ENCODE measurements at regions not wholly inside any gene's neighbourhood (a gene's known extent, or its start where the extent isn't known, plus 50 kb on each side); places are given as distances from the start of the nearest gene placed in this dataset.

DNA sequence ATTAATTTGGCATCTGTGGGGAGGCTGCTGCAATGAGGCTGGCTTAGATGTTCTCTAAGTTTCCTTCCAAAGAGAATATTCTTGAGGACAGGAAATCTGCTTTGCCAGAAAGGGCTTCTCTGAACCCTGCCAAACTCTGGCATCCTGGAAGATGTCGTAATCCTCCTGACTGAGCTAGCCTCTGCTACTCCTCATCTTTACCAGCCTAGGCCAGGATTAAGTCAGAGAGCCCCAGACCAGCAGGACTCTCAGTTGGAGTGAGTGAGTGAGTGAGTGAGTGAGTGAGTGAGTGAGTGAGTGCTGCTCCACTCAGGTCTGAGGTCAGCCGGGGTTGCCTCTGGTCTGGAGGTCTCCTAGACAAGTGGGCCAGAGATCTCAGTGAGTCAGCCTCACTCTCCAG lies 104.9 kb upstream of the SOD3 start:
- H3K4me3 ChIP-seq (ENCODE audit: low read depth, low read length), result no peak overlapping the region
- H3K27me3 ChIP-seq (ENCODE audit: control insufficient read depth, insufficient read depth, low read length), result no peaks in the 10 kb centered on the region
- H3K9me3 ChIP-seq (ENCODE audit: control insufficient read depth, insufficient read depth, low read length), result no peaks in the 10 kb centered on the region
- ChIA-PET CTCF (no interaction called here), POLR2A (no interaction called here)
- TF ChIP-seq, protein P1, sequence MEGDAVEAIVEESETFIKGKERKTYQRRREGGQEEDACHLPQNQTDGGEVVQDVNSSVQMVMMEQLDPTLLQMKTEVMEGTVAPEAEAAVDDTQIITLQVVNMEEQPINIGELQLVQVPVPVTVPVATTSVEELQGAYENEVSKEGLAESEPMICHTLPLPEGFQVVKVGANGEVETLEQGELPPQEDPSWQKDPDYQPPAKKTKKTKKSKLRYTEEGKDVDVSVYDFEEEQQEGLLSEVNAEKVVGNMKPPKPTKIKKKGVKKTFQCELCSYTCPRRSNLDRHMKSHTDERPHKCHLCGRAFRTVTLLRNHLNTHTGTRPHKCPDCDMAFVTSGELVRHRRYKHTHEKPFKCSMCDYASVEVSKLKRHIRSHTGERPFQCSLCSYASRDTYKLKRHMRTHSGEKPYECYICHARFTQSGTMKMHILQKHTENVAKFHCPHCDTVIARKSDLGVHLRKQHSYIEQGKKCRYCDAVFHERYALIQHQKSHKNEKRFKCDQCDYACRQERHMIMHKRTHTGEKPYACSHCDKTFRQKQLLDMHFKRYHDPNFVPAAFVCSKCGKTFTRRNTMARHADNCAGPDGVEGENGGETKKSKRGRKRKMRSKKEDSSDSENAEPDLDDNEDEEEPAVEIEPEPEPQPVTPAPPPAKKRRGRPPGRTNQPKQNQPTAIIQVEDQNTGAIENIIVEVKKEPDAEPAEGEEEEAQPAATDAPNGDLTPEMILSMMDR (IDR thresholded peaks at IDR 0.05; ENCODE audit: low read depth, low read length), result no peak
- no peak for DNase-seq (ENCODE audit: low read depth, low spot score)
- no peak overlapping the region for H3K27ac ChIP-seq (ENCODE audit: low read depth, low read length)

DNA sequence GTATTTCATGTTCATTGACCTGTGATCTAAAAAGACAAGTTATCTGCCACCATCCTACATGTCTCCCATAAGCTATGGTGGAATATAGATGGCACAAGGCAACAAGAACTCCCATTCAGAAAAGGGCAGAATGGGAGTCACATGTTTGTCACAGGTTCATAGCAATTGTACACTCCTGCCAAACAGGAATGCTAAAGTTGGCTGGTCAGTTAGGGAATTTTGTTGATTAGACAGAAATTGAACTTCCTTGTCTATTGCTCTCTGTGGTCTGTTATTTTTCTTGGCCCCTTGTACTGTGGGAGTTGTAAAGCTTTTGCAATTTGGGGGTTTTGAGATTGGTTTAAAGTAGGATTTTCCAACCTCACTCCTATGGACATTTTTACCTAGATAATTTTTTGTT lies 101.7 kb upstream of the SOD3 start:
- H3K4me3 ChIP-seq (ENCODE audit: low read depth, low read length), result no peak overlapping the region
- no peak for DNase-seq (ENCODE audit: low read depth, low spot score)
- ChIA-PET CTCF (no interaction called here), POLR2A (no interaction called here)
- H3K27ac ChIP-seq (ENCODE audit: low read depth, low read length), result no peak overlapping the region
- no peaks in the 10 kb centered on the region for H3K9me3 ChIP-seq (ENCODE audit: control insufficient read depth, insufficient read depth, low read length)
- H3K27me3 ChIP-seq (ENCODE audit: control insufficient read depth, insufficient read depth, low read length), result no peaks in the 10 kb centered on the region
- TF ChIP-seq, protein P1 (IDR thresholded peaks at IDR 0.05; ENCODE audit: low read depth, low read length), result no peak

DNA sequence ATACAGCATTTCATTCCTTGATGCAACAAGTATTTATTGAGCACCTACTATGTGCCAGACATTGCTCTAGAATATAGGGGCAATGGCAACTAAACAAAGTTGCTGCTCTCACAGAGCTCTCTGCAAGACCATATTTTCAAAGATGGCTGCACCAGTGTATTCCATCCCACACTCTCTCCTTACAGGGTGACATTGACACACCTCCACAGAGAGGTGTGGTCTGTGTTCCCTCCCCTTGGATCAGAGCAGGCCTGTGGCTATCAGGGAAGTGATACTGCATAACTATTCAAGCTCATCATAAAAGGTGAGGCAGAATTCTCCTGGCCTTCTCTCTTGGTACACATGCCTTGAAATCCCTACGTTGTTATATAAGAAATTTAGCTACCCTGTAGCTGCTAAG lies 95.3 kb upstream of the SOD3 start:
- ChIA-PET POLR2A (no interaction called here), CTCF (no interaction called here)
- H3K9me3 ChIP-seq (ENCODE audit: control insufficient read depth, insufficient read depth, low read length), result no peaks in the 10 kb centered on the region
- H3K27ac ChIP-seq (ENCODE audit: low read depth, low read length), result no peak overlapping the region
- no peak overlapping the region for H3K4me3 ChIP-seq (ENCODE audit: low read depth, low read length)
- TF ChIP-seq, protein P1 (IDR thresholded peaks at IDR 0.05; ENCODE audit: low read depth, low read length), result no peak
- H3K27me3 ChIP-seq (ENCODE audit: control insufficient read depth, insufficient read depth, low read length), result peaks cover 4% of the 10 kb centered on the region
- DNase-seq (ENCODE audit: low read depth, low spot score), result no peak

DNA sequence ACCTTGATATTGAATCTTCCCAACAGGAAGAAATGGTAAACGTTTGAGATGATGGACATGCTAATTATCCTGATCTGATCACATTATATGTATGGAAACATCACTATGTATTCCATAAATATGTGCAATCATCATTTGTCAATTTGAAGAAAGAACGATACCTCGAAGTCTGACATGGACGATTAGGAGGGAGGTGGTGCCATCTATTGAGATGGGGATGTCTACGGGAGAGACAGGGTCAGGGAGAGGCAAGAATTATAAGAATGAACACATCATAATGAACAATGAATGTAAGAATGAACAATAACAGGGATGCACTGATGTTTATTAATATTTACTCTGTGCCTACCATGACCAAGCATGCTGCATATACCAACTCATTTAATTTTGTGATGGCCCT lies 93.7 kb upstream of the SOD3 start:
- no peak for DNase-seq (ENCODE audit: low read depth, low spot score)
- H3K9me3 ChIP-seq (ENCODE audit: control insufficient read depth, insufficient read depth, low read length), result no peaks in the 10 kb centered on the region
- H3K27ac ChIP-seq (ENCODE audit: low read depth, low read length), result no peak overlapping the region
- peaks cover 4% of the 10 kb centered on the region for H3K27me3 ChIP-seq (ENCODE audit: control insufficient read depth, insufficient read depth, low read length)
- no peak overlapping the region for H3K4me3 ChIP-seq (ENCODE audit: low read depth, low read length)
- TF ChIP-seq, protein P1 (IDR thresholded peaks at IDR 0.05; ENCODE audit: low read depth, low read length), result no peak
- ChIA-PET POLR2A (no interaction called here), CTCF (interaction anchor here (1.2 kb wide), 1 partner anchor 14 kb away, joined by 3 read pairs; no protein-coding TSS in a partner anchor)

DNA sequence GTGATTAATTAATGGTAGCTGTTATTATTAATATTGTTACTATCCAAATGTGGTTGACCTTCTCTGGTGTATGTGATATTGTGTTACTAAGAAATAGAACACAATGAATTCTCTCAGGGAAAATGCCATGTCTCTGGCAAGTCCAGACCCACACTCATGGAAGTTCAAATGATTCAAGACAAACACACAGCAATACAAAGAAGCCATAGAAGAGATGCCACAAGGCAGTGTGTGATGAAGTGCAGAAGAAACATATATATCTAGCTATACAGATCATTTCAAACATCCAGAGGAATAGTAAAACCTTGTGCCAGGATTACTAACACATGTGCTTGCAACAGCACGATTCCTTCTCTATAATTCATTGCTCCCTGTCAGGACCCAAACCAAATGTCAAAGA lies 93.1 kb upstream of the SOD3 start:
- H3K4me3 ChIP-seq (ENCODE audit: low read depth, low read length), result no peak overlapping the region
- POLR2A ChIA-PET, result no interaction called here
- TF ChIP-seq, protein P1 (IDR thresholded peaks at IDR 0.05; ENCODE audit: low read depth, low read length), result no peak
- no peak for DNase-seq (ENCODE audit: low read depth, low spot score)
- CTCF ChIA-PET, result interaction anchor here (1.2 kb wide), 1 partner anchor 14 kb away, joined by 3 read pairs; no protein-coding TSS in a partner anchor
- H3K27me3 ChIP-seq (ENCODE audit: control insufficient read depth, insufficient read depth, low read length), result peaks cover 4% of the 10 kb centered on the region
- no peak overlapping the region for H3K27ac ChIP-seq (ENCODE audit: low read depth, low read length)
- no peaks in the 10 kb centered on the region for H3K9me3 ChIP-seq (ENCODE audit: control insufficient read depth, insufficient read depth, low read length)
